ENCODE measurements at regions not wholly inside any gene's neighbourhood (a gene's known extent, or its start where the extent isn't known, plus 50 kb on each side); places are given as distances from the start of the nearest gene placed in this dataset.

GRCh38 chr4:175252642-175253041 lies 334.5 kb downstream of the ADAM29 start:
- H3K9me3 ChIP-seq (ENCODE audit: control insufficient read depth in 1 of 2, insufficient read depth in 1 of 2, low read depth in 1 of 2, low read length in 2 of 2), result no peaks in the 10 kb centered on the region
- no peak for DNase-seq (ENCODE audit: low read depth, low spot score)
- no peak overlapping the region for H2AFZ ChIP-seq (ENCODE audit: low read depth, low read length, poor library complexity, severe bottlenecking)
- H3K27me3 ChIP-seq (ENCODE audit: insufficient read depth, low read length), result no peaks in the 10 kb centered on the region
- no peak overlapping the region for H3K27ac ChIP-seq (ENCODE audit: low read depth, low read length)
- no peaks in the 10 kb centered on the region for H3K79me2 ChIP-seq (ENCODE audit: insufficient read depth, low read length)
- no peak for ATAC-seq
- intact Hi-C loops (cut with micrococcal nuclease), result loop anchor here (1.0 to 5.0 kb wide), 3 partner anchors 378 to 890 kb away; no protein-coding TSS in a partner anchor
- TF ChIP-seq SIN3A (IDR thresholded peaks at IDR 0.05; ENCODE audit: low read depth) (no peak), RAD21 (IDR thresholded peaks at IDR 0.05; ENCODE audit: low read depth) (no peak), YY1 (IDR thresholded peaks at IDR 0.05; ENCODE audit: extremely low read depth, insufficient replicate concordance, low read depth, low read length) (no peak), ELF1 (IDR thresholded peaks at IDR 0.05; ENCODE audit: borderline replicate concordance, low read depth) (no peak), EGR1 (IDR thresholded peaks at IDR 0.05; ENCODE audit: low read depth) (no peak), CBX3 (IDR thresholded peaks at IDR 0.05; ENCODE audit: low read depth) (no peak), POLR2AphosphoS5 (IDR thresholded peaks at IDR 0.05; ENCODE audit: low read depth, low read length) (no peak), REST (IDR thresholded peaks at IDR 0.05; ENCODE audit: low read depth) (no peak), EZH2 (IDR thresholded peaks at IDR 0.05) (no peak), MAX (IDR thresholded peaks at IDR 0.05) (no peak), SRF (IDR thresholded peaks at IDR 0.05; ENCODE audit: low read depth) (no peak), ATF3 (IDR thresholded peaks at IDR 0.05) (no peak), EZH2phosphoT487 (IDR thresholded peaks at IDR 0.05; ENCODE audit: borderline replicate concordance) (no peak), CEBPB (IDR thresholded peaks at IDR 0.05; ENCODE audit: low read depth) (no peak), FOSL1 (IDR thresholded peaks at IDR 0.05; ENCODE audit: low read depth) (no peak), ZNF274 (IDR thresholded peaks at IDR 0.05; ENCODE audit: low read depth, low read length) (no peak), SP1 (IDR thresholded peaks at IDR 0.05; ENCODE audit: low read depth) (no peak)
- POLR2A ChIA-PET, result no interaction called here
- H3K4me3 ChIP-seq (replicated peaks in 1 of 2; ENCODE audit: low read depth in 1 of 2, low read length in 2 of 2), result no peak overlapping the region
- no peak overlapping the region for H3K4me2 ChIP-seq (ENCODE audit: low read length)
- no peaks in the 10 kb centered on the region for H3K9me2 ChIP-seq (ENCODE audit: insufficient read depth)
- H3K9ac ChIP-seq (ENCODE audit: low read length), result no peak overlapping the region
- BruUV-seq (replicated peaks), result no TSS peak
- no peaks in the 10 kb centered on the region for H4K20me1 ChIP-seq (ENCODE audit: insufficient read depth)
- RAD21 ChIA-PET (ENCODE audit: low non-redundant PET in 1 of 2, low total read pairs in 2 of 2, uncharacterized antibody in 2 of 2, unreplicated experiment in 2 of 2), result no interaction called here
- CTCF ChIA-PET, result interaction anchor here (1.4 to 1.8 kb wide), 3 partner anchors 10 to 489 kb away, joined by 3 to 7 read pairs (median 5); no protein-coding TSS in a partner anchor
- no peaks in the 10 kb centered on the region for H3K4me1 ChIP-seq (ENCODE audit: control insufficient read depth in 1 of 2, insufficient read depth in 2 of 2, low read length in 2 of 2)
- H3K36me3 ChIP-seq (ENCODE audit: control insufficient read depth in 1 of 2, insufficient read depth in 2 of 2, low read length in 2 of 2), result no peaks in the 10 kb centered on the region
